H9 (cell line): ENCODE measurements at regions not wholly inside any gene's neighbourhood (a gene's known extent, or its start where the extent isn't known, plus 50 kb on each side); places are given as distances from the start of the nearest gene placed in this dataset.

Source experiments
- DNase-seq: peaks from one replicate; pipeline ENCODE4 v3.0.0-alpha.2; 2017
- H2AFZ ChIP-seq: one replicate; pipeline ENCODE4 v1.6.1; 2013; ENCODE audit warnings: mild to moderate bottlenecking, low read length, control low read depth, moderate library complexity
- H2AK5ac ChIP-seq: 2 replicates; pipeline ENCODE4 v1.6.1; 2013; ENCODE audit warnings: low read length, control low read depth, mixed read lengths; ENCODE audit not compliant: insufficient read length
- H2BK120ac ChIP-seq: one replicate; pipeline ENCODE4 v1.6.1; 2013; ENCODE audit warnings: low read depth, mild to moderate bottlenecking, low read length, control low read depth, inconsistent platforms; ENCODE audit not compliant: poor library complexity, severe bottlenecking
- H2BK12ac ChIP-seq: 2 replicates; pipeline ENCODE4 v1.6.1; 2013; ENCODE audit warnings: low read length, control low read depth, mixed read lengths, low read depth; ENCODE audit not compliant: insufficient read length
- H2BK15ac ChIP-seq: 2 replicates; pipeline ENCODE4 v1.6.1; 2013; ENCODE audit warnings: low read depth, low read length, control low read depth
- H2BK20ac ChIP-seq: one replicate; pipeline ENCODE4 v1.6.1; 2013; ENCODE audit warnings: low read depth, mild to moderate bottlenecking, low read length, control low read depth, inconsistent platforms; ENCODE audit not compliant: poor library complexity, severe bottlenecking
- H2BK5ac ChIP-seq: 2 replicates; pipeline ENCODE4 v1.6.1; 2013; ENCODE audit warnings: low read length, control low read depth, mixed read lengths; ENCODE audit not compliant: insufficient read length
- H3K14ac ChIP-seq: 2 replicates; pipeline ENCODE4 v1.6.1; 2013; ENCODE audit warnings: low read length, control low read depth; ENCODE audit not compliant: insufficient read depth
- H3K18ac ChIP-seq: 2 replicates; pipeline ENCODE4 v1.6.1; 2013; ENCODE audit warnings: low read depth, mild to moderate bottlenecking, mixed read lengths, low read length, control low read depth; ENCODE audit not compliant: insufficient read length
- H3K23ac ChIP-seq: 2 replicates; pipeline ENCODE4 v1.6.1; 2013; ENCODE audit warnings: low read length, control low read depth, mixed read lengths, low read depth; ENCODE audit not compliant: insufficient read length
- H3K23me2 ChIP-seq: 2 replicates; pipeline ENCODE4 v1.6.1; 2013; ENCODE audit warnings: low read depth, mild to moderate bottlenecking, mixed read lengths, low read length, control low read depth; ENCODE audit not compliant: insufficient read length, poor library complexity, severe bottlenecking
- H3K27ac ChIP-seq: 2 replicates; pipeline ENCODE4 v1.5.1; 2013; ENCODE audit warnings: low read length, control low read depth, mixed read lengths, low read depth; ENCODE audit not compliant: insufficient read length
- H3K27me3 ChIP-seq: 2 replicates; pipeline ENCODE4 v1.6.1; 2013; ENCODE audit warnings: low read length, control low read depth, inconsistent platforms; ENCODE audit not compliant: insufficient read depth
- H3K4ac ChIP-seq: 2 replicates; pipeline ENCODE4 v1.6.1; 2013; ENCODE audit warnings: low read depth, mild to moderate bottlenecking, control low read depth, inconsistent platforms, low read length, moderate library complexity
- H3K4me1 ChIP-seq: 2 replicates; pipeline ENCODE4 v1.6.1; 2013; ENCODE audit warnings: low read length, control low read depth, inconsistent platforms; ENCODE audit not compliant: insufficient read depth
- H3K4me2 ChIP-seq: 2 replicates; pipeline ENCODE4 v1.6.1; 2013; ENCODE audit warnings: low read length, control low read depth, mixed read lengths; ENCODE audit not compliant: insufficient read length, insufficient read depth
- H3K56ac ChIP-seq: 2 replicates; pipeline ENCODE4 v1.6.1; 2013; ENCODE audit warnings: low read depth, mild to moderate bottlenecking, mixed read lengths, low read length, control low read depth; ENCODE audit not compliant: insufficient read length
- H3K79me1 ChIP-seq: 2 replicates; pipeline ENCODE4 v1.6.1; 2013; ENCODE audit warnings: low read depth, mild to moderate bottlenecking, moderate library complexity, low read length, control low read depth, inconsistent platforms; ENCODE audit not compliant: insufficient read depth, poor library complexity, severe bottlenecking
- H3K79me2 ChIP-seq: 2 replicates; pipeline ENCODE4 v1.6.1; 2013; ENCODE audit warnings: low read length, control low read depth, inconsistent platforms; ENCODE audit not compliant: insufficient read depth
- H3K9ac ChIP-seq: 2 replicates; pipeline ENCODE4 v1.6.1; 2013; ENCODE audit warnings: low read length, control low read depth, mixed read lengths; ENCODE audit not compliant: insufficient read length; ENCODE audit errors: extremely low read depth
- H3K9me3 ChIP-seq: one replicate; pipeline ENCODE4 v1.6.1; 2013; ENCODE audit warnings: low read depth, low read length, inconsistent platforms; ENCODE audit not compliant: control insufficient read depth
- H3T11ph ChIP-seq: one replicate; pipeline ENCODE4 v1.6.1; 2013; ENCODE audit warnings: mild to moderate bottlenecking, low read length, control low read depth, inconsistent platforms
- H4K20me1 ChIP-seq: one replicate; pipeline ENCODE4 v1.6.1; 2013; ENCODE audit not compliant: control insufficient read depth, insufficient read length, insufficient read depth
- H4K5ac ChIP-seq: 2 replicates; pipeline ENCODE4 v1.6.1; 2013; ENCODE audit warnings: low read depth, mild to moderate bottlenecking, mixed read lengths, low read length, control low read depth; ENCODE audit not compliant: insufficient read length
- H4K8ac ChIP-seq: replicated peaks from 2 replicates; pipeline ENCODE4 v1.6.1; 2013; ENCODE audit warnings: low read length, control low read depth, mixed read lengths, low read depth; ENCODE audit not compliant: insufficient read length
- H4K91ac ChIP-seq: 2 replicates; pipeline ENCODE4 v1.6.1; 2013; ENCODE audit warnings: low read depth, mild to moderate bottlenecking, moderate library complexity, mixed read lengths, low read length, control low read depth; ENCODE audit not compliant: insufficient read length
- H3K27ac Mint-ChIP-seq, 3 experiments: 2 replicates in 2 of 3; 3 replicates in 1 of 3; pipeline ENCODE4 v1.8.0; 2020 to 2021; ENCODE audit warnings: mixed read lengths in 3 of 3, mild to moderate bottlenecking in 1 of 3, moderate library complexity in 1 of 3
- H3K27me3 Mint-ChIP-seq: 2 replicates; pipeline ENCODE4 v1.8.0; 2021; ENCODE audit warnings: low read depth, mild to moderate bottlenecking, moderate library complexity, mixed read lengths
- H3K36me3 Mint-ChIP-seq, 3 experiments: 2 replicates in 2 of 3; 3 replicates in 1 of 3; pipeline ENCODE4 v1.8.0; 2020 to 2021; ENCODE audit warnings: low read depth in 3 of 3, mixed read lengths in 3 of 3; ENCODE audit not compliant: insufficient read depth in 1 of 3
- H3K4me1 Mint-ChIP-seq, 2 experiments: 2 replicates each; pipeline ENCODE4 v1.8.0; 2020; ENCODE audit warnings: mixed read lengths in 2 of 2
- H3K4me3 Mint-ChIP-seq, 2 experiments: 2 replicates in 1 of 2; 3 replicates in 1 of 2; pipeline ENCODE4 v1.8.0; 2020 to 2021; ENCODE audit warnings: mild to moderate bottlenecking in 2 of 2, mixed read lengths in 2 of 2, moderate library complexity in 1 of 2
- H3K9me3 Mint-ChIP-seq, 2 experiments: 2 replicates in 1 of 2; 3 replicates in 1 of 2; pipeline ENCODE4 v1.8.0; 2020; ENCODE audit warnings: mild to moderate bottlenecking in 2 of 2, mixed read lengths in 2 of 2, moderate library complexity in 1 of 2
- WGBS: extraction: QIAGEN DNeasy Blood & Tissue Kit; methylation state at CpG from one replicate; pipeline ENCODE4 v1.1.7; 2013; ENCODE audit warnings: missing lambda C conversion rate, low lambda C conversion rate, mixed read lengths; ENCODE audit not compliant: insufficient read length; ENCODE audit errors: extremely low coverage; 5-methylcytosine and 5-hydroxymethylcytosine counted together
- TF ChIP-seq, protein P1 (sequence below): fragments of 200-600 bp; sonication (generic); conservative IDR thresholded peaks from 3 replicates; pipeline ENCODE4 v1.8.0; 2021; ENCODE audit warnings: antibody characterized with exemption, mild to moderate bottlenecking

DNA sequence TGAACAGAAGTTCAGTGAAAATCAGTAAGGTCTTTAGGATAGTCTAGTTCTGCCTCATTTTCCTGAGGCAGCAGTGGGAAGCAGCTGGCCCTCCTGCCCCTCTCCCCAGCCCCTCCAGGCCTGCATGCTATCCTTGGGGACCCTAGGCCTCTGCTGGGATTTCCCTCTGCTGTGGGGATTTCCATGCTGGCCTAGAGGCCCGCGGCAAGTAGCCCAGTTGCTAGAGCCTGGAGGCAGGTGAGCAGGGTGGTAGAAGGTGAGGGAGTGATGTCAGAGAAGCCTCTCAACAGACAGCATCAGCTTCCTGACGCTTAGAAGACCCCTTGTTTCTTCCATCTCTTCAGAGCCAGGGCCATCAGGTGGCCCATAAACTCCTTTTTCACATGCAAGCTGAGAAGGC is 305.8 kb upstream of the THBS1 start:
- no peak overlapping the region for H2AFZ ChIP-seq

More for the DNA sequence above, 305.8 kb upstream of the THBS1 start:
- Histone ChIP-seq H2BK20ac (no peak overlapping the region), H3K79me2 (no peaks in the 10 kb centered on the region), H3T11ph (no peak overlapping the region), H3K56ac (no peak overlapping the region), H2BK5ac (no peak overlapping the region), H3K79me1 (no peaks in the 10 kb centered on the region), H4K8ac (no peak overlapping the region), H2AK5ac (no peak overlapping the region), H3K4me1 (no peaks in the 10 kb centered on the region), H3K14ac (peak overlapping the region; percentile 72; the same call in 1 of the 2 replicates), H2BK12ac (no peak overlapping the region), H4K5ac (no peak overlapping the region), H2BK15ac (peak overlapping the region; percentile 56; the same call in 1 of the 2 replicates), H3K4me2 (no peak overlapping the region), H3K4ac (no peak overlapping the region), H4K91ac (no peak overlapping the region), H3K23me2 (no peaks in the 10 kb centered on the region), H3K9me3 (no peaks in the 10 kb centered on the region), H2BK120ac (no peak overlapping the region), H4K20me1 (no peaks in the 10 kb centered on the region), H3K27ac (no peak overlapping the region), H3K23ac (no peak overlapping the region), H3K9ac (no peak overlapping the region), H3K27me3 (no peaks in the 10 kb centered on the region), H3K18ac (no peak overlapping the region)
- DNase-seq = no peak
- Mint-ChIP-seq H3K27ac (peak overlapping the region in 1 of 3 experiments; percentile 31; a peak in 1 of 7 replicates), H3K9me3 (no peaks in the 10 kb centered on the region), H3K4me3 (no peak overlapping the region), H3K27me3 (no peaks in the 10 kb centered on the region), H3K4me1 (peaks cover 4 to 6% of the 10 kb centered on the region in 2 experiments; a peak in 3 of 4 replicates), H3K36me3 (no peaks in the 10 kb centered on the region)
- WGBS = no CpG with 5 or more reads among the region's 3 CpGs
- TF ChIP-seq, protein P1, sequence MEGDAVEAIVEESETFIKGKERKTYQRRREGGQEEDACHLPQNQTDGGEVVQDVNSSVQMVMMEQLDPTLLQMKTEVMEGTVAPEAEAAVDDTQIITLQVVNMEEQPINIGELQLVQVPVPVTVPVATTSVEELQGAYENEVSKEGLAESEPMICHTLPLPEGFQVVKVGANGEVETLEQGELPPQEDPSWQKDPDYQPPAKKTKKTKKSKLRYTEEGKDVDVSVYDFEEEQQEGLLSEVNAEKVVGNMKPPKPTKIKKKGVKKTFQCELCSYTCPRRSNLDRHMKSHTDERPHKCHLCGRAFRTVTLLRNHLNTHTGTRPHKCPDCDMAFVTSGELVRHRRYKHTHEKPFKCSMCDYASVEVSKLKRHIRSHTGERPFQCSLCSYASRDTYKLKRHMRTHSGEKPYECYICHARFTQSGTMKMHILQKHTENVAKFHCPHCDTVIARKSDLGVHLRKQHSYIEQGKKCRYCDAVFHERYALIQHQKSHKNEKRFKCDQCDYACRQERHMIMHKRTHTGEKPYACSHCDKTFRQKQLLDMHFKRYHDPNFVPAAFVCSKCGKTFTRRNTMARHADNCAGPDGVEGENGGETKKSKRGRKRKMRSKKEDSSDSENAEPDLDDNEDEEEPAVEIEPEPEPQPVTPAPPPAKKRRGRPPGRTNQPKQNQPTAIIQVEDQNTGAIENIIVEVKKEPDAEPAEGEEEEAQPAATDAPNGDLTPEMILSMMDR = no peak
